ENCODE measurements at regions not wholly inside any gene's neighbourhood (a gene's known extent, or its start where the extent isn't known, plus 50 kb on each side); places are given as distances from the start of the nearest gene placed in this dataset.

DNA sequence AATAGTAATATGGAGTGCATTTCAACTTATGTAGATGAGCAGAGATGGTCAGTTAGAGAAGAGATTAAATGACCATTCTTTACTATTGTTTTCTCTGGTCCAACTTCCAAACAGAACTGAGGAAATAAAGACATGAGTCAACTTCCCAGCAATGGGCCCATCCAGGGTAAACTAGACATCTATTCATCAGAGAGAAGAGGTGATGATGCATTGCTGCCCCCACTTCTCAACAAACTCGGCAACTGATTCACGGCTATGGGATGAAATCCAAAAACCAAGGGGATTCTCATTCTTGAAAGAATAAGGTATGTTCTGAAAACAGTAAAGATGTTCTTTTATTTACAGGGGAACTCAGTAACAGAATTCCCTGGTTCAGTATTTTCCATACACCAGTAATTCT, 190.7 kb downstream of the RDH14 start:
- 78 to 85% methylated on average over 2 of the region's 2 CpGs for WGBS, 2 donors
- Histone ChIP-seq H3K27me3 (no peaks in the 10 kb centered on the region), H3K27ac (no peak overlapping the region), H3K9me3 (no peaks in the 10 kb centered on the region), H3K4me3 (no peak overlapping the region), H3K36me3 (replicated peaks in 1 of 2; ENCODE audit: insufficient read depth in 1 of 2, low read depth in 2 of 2) (no peaks in the 10 kb centered on the region), H3K4me1 (no peaks in the 10 kb centered on the region)
- no peak for TF ChIP-seq POLR2A (IDR thresholded peaks at IDR 0.05)
- no peak for TF ChIP-seq CTCF (IDR thresholded peaks at IDR 0.05)
- no peak for DNase-seq
- intact Hi-C loops (cut with DNase I): no loop called here
- ATAC-seq: no peak

DNA sequence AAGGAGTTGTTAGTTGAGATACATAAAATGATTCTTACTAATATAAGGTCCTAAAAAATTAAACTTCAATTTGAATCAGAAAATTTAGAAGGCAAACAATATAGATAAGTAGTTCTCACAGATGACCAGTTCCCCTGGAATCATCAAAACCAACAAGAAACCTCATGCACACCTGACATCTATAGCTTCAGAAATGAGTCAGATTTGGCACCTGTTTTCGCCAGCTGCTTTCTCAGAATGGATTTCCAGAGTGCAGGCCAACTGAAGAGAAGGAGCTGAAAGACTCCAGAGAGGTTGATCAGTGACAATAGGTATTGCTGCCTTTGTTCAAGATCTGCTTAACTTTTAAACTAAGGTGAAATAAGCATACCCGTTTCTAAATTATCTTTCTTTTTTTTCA, 192.4 kb downstream of the RDH14 start:
- WGBS, 2 donors: 42 to 58% methylated on average over 2 of the region's 2 CpGs

DNA sequence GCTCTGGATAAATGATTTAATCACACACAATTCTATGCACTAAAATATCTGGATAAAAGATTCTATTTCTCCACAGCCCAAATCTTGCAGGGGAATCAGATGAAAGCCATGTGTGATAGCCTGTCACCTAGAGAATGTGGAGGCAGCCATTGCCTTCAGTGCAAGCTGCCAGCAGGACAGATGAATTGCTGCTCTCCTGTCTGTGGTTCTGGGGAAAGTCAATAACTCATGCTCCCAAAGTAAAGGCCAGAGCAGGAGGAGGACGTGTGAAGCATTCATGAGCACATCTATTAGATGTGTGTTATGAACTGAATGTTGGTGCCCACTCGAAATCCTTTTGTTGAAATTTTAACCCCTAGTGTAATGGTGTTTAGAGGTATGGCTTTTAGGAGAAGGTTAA, 195.1 kb downstream of the RDH14 start:
- Histone ChIP-seq H3K27me3 (no peaks in the 10 kb centered on the region), H3K36me3 (replicated peaks in 1 of 2; ENCODE audit: insufficient read depth in 1 of 2, low read depth in 2 of 2) (no peaks in the 10 kb centered on the region), H3K4me3 (no peak overlapping the region), H3K9me3 (no peaks in the 10 kb centered on the region), H3K27ac (no peak overlapping the region), H3K4me1 (no peaks in the 10 kb centered on the region)
- no peak for ATAC-seq
- intact Hi-C loops (cut with DNase I): no loop called here
- no peak for DNase-seq
- TF ChIP-seq CTCF (IDR thresholded peaks at IDR 0.05) (no peak), POLR2A (IDR thresholded peaks at IDR 0.05) (no peak)
- WGBS, 2 donors: 16 to 25% methylated on average over 2 of the region's 2 CpGs

More for the DNA sequence above, 192.4 kb downstream of the RDH14 start:
- intact Hi-C loops (cut with DNase I): no loop called here
- no peak for DNase-seq
- Histone ChIP-seq H3K27ac (no peak overlapping the region), H3K27me3 (no peaks in the 10 kb centered on the region), H3K4me3 (no peak overlapping the region), H3K9me3 (no peaks in the 10 kb centered on the region), H3K4me1 (no peaks in the 10 kb centered on the region), H3K36me3 (replicated peaks in 1 of 2; ENCODE audit: insufficient read depth in 1 of 2, low read depth in 2 of 2) (no peaks in the 10 kb centered on the region)
- ATAC-seq: no peak
- no peak for TF ChIP-seq CTCF (IDR thresholded peaks at IDR 0.05)
- TF ChIP-seq POLR2A (IDR thresholded peaks at IDR 0.05): no peak

- WGBS, 2 donors: 39 to 75% methylated on average over 3 of the region's 3 CpGs
- Histone ChIP-seq H3K27me3 (no peaks in the 10 kb centered on the region), H3K27ac (no peak overlapping the region), H3K36me3 (replicated peaks in 1 of 2; ENCODE audit: insufficient read depth in 1 of 2, low read depth in 2 of 2) (no peaks in the 10 kb centered on the region), H3K9me3 (no peaks in the 10 kb centered on the region), H3K4me1 (no peaks in the 10 kb centered on the region), H3K4me3 (no peak overlapping the region)
- DNase-seq (no peak), ATAC-seq (no peak)
- intact Hi-C loops (cut with DNase I): no loop called here
- TF ChIP-seq POLR2A (IDR thresholded peaks at IDR 0.05) (no peak), CTCF (IDR thresholded peaks at IDR 0.05) (no peak)
These were observed 197.1 kb downstream of the RDH14 start for GRCh38 chr2:18363348-18363747.

- no peak for ATAC-seq
- Histone ChIP-seq H3K4me1 (no peaks in the 10 kb centered on the region), H3K4me3 (no peak overlapping the region), H3K9me3 (no peaks in the 10 kb centered on the region), H3K36me3 (replicated peaks in 1 of 2; ENCODE audit: insufficient read depth in 1 of 2, low read depth in 2 of 2) (no peaks in the 10 kb centered on the region), H3K27ac (no peak overlapping the region), H3K27me3 (no peaks in the 10 kb centered on the region)
- no peak for TF ChIP-seq POLR2A (IDR thresholded peaks at IDR 0.05)
- TF ChIP-seq CTCF (IDR thresholded peaks at IDR 0.05): no peak
- no peak for DNase-seq
- intact Hi-C loops (cut with DNase I): no loop called here
- WGBS, 2 donors: 76 to 91% methylated on average over 1 of the region's 1 CpG
These were observed 197.8 kb downstream of the RDH14 start for GRCh38 chr2:18362696-18363095.
